HG02885 (cell line): ENCODE measurements at regions not wholly inside any gene's neighbourhood (a gene's known extent, or its start where the extent isn't known, plus 50 kb on each side); places are given as distances from the start of the nearest gene placed in this dataset.

Experiments
- ATAC-seq: cut with Tn5 transposase; IDR thresholded peaks from one replicate; pipeline ENCODE4 v1.9.1; 2021; ENCODE audit warnings: mild to moderate bottlenecking; ENCODE audit not compliant: unreplicated experiment, poor library complexity

DNA sequence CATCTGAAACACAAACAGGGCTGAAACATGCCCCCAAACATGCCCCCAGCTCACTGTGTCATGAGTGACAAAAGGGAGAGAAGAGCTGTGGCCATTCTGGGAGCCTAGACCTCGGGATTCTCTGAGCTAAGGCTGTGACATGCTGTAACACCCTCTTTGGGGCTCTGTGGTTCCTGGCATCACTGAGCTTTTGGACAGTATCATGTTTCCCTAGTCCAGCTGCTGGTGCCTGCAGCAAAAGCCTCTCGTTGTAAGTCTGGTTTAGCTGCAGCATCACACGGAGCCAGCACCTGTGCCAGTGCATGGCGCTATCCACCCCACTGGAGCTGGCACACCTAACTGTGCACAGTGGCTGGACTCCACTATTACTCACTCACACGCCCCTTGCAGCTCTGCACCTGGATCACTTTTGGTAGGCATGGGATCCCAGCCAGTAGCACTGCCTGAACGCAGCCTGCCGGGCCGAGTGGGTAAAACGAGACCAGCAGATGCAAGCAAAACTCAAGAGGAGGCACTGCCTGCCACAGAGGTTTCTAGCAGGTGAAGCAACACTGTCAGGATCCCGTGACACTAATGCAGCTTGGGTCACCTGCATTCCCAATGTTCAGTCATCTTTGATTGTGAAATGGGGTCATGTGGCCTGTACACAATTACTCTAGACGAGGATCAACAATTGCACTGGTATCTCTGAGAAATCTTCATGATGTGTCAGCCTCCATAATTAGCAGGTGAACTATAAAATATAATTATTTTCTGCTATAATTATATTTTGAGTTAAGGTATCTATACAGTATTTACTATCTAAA, 547.2 kb downstream of the ZNF804A start:
- no peak for ATAC-seq

DNA sequence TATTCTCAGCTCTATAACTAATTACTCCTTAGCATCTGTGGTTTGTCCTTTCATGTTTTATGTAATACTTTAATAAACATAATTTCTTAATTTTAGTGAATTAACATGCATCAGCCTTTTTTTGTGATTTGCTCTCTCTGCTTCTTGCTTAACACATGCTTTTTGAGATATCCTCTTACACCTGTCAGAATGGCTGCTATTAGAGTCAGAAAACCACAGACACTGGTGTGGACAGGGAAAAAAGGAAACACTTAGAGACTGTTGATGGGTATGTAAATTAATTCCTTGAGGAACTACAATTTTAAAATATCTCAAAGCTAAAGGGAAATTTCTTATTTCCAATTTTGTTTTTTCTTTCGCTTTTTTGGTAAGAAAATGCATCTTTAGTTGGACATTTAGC, 549.0 kb downstream of the ZNF804A start:
- no peak for ATAC-seq

DNA sequence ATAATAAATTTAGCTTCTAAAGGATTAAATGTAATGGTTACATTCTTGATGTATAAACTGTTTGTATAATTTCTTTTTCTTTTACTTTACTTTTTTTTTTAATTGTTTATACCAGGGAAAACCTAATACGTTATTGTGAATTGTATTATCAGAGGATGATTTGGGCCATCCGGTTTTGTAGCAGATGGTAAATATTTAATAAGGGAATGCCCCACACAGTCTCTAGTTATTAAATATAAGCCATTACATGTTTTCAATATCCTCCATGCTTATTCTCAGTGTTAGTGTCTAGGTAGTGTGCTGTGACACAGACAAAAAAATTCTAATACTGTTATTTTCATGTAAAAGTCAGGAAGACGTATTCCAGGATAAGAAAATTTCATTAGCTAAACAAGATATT, 553.9 kb downstream of the ZNF804A start:
- ATAC-seq = no peak

DNA sequence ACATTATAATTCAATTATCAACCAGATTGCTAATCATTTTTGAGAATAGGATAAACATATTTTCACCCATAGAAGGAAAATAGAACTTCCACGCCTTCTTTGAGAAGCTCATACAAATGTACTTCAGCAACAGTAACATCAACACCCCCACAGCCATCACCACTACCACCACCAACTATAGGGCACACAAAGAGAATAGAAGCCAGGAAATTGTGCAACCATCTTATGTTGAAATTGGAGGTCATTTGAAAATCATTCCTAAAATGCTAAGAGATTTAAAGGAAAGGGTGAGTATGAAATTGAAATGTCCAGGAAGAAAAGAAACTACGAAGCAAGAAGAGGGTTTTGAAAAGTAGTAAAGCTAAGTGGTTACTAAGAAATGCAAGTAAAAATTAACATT, 563.4 kb downstream of the ZNF804A start:
- ATAC-seq = no peak

DNA sequence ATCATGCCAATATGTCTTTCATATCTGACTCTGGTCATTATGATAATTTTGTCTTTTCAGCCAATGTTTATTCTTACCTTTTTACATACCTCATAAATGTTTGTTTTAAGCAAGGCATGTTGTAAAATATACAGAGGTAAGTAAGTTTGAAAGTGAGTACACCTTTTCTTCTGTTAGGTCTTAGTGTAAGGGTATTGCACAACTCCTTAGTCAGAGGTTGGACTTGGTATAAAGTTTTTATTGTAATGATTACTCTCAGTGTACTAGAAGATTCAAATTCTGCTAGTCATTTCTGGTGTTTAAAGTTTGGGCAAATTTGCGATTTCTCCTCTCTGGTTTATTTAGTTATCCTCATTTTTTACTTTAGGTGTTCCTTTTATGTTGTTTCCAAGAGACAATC, 564.3 kb upstream of the FSIP2 start:
- no peak for ATAC-seq

DNA sequence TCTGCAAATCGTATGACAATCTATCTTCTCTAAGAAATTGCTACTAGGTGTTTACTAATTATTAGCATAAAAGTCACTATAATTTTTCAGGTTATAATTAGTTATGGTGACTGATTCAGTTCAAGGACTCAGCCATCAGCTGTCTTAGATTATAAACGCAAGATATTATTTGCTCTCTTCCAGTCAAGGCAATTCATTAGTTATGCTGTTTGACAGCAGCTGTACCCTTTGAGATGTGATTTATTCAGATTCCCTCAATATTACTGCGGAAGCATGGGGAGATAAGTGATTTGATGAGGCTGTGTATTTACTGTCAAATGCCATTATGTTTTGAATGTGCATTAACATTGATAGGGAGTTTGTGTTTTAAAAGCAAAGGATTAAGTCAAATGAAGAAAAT, 558.9 kb upstream of the FSIP2 start:
- ATAC-seq = no peak

DNA sequence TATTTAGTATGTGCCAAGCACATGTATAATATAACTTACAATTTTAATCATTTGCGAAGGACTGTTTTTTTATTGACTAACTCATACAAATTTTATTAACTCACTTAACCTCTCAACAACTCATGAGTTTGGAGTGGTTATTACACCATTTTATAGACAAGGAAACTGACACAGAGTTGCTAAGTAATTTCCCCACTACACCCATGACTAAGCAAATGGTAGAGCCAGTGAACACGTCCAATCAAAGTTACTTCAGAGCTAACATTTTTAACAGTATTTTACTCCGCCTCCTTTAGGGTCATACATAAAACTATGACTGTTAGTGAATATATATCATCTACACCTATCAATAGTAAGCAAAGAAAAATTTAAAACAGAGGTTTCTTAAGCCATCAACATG, 556.7 kb upstream of the FSIP2 start:
- ATAC-seq = no peak

DNA sequence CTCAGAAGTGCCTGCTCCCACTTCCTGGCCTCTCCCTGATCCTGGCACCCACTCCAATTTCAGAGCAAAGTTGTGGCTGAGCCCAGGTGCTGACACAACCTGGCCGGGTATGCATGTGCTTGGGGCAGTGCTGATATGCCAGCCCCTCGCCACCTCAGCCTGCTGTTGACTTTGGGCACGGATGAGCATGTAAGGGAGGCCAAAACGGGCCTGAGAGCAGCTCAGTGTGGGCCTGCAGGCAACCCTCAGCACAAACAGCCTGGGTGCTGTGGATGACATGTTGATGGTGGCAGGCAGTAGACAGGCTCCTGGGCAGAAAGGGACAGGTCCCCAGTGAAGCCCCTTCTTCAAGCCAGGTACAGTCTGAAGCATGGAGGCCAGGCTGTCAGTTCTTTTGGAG, 553.6 kb upstream of the FSIP2 start:
- ATAC-seq = no peak

DNA sequence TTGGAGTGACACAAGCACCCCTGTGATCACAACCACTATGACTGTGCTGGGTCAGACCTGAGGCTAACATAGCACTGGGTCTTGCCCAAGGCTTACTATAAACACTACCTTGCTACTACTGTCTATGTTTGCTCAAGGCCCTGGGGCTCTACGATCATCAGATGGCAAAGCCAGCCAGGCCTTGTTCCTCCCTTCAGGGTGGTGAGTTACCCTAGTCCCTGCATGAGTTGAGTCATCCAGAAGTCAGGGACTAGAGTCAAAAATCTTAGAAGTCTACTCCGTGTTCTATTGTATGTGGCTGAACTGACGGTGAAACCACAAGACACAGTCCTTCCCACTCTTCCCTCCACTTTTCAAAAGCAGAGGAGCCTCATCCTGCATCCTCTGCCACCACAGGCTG, 551.2 kb upstream of the FSIP2 start:
- no peak for ATAC-seq

DNA sequence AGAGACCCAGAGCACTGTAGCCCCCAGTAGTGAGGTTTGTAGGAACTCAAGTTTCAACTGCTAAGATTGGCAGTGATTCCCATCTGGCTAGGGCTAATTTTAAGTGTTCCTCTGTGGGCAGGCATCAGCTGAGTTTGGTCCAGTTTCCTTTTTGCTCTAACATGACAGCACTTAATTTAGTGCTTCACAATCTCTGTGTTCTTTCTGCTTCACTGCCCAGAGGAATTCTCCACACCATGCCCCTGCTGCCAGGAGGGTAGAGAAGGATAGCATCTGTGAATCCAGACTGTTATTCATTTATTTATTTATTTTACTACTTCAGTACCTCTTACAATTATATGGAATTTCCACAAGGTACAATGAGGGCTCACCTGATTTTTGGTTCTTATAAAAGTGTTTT, 549.9 kb upstream of the FSIP2 start:
- ATAC-seq = no peak

DNA sequence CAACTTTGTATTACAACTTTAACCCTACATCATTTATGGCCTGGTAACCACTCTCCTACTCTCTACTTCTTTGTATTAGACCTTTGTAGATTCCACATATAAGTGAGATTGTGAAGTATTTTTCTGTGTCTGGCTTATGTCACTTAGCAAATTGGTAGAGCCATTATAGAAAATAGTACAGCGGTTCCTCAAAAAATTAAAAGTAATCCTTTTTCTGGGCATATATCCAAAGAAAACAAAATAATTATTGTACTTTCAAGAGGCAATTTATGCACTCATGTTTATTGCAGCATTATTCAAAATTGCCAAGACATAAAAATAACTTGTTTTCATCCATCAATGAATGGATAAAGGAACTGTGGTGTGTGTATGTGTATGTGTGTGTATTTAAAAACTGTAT, 537.5 kb upstream of the FSIP2 start:
- ATAC-seq = no peak

DNA sequence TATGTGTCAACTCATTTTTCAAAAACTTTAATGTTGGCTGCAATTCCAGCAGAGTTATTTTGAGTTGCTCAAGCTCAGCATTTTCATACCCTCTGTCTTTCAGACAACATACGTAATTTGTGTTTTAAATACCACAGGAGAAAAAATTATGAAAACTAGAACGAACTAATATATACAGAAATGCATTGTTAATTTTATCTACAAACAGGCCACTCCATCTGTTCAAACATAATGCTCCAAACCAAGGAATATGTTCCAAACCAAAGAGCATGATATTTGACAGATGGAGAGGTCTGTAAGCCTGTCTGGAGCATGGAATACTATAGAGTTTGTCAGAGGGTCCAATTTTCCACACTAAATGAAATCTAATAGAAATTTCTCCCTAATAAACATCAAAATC, 536.2 kb upstream of the FSIP2 start:
- ATAC-seq = no peak

DNA sequence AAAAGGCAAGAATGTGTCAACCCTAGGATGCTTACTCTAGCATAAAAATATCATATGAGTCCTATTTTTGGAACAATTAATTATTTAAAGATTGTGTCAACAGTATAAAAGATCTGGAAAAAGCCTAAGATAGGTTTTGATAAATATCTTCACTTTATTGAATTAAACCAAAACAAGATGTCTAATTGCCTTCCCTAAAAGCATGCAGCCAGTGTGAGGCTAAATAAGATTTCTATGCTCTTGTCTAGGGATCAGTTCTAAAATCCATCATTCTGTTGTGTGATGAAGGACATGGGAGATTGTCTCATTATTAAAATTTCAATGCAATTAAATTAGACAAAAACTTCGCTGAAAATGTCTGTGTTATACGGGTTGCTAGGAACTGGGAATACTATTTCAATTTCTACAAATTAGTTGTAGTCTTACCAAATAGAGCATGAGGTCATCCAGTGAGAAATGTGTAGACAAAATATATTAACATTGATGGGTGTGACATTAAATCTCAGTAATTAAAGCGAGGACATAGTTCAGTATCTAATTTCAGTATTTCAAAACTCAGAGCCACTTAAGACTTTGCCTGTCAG, 535.6 kb upstream of the FSIP2 start:
- ATAC-seq = no peak

DNA sequence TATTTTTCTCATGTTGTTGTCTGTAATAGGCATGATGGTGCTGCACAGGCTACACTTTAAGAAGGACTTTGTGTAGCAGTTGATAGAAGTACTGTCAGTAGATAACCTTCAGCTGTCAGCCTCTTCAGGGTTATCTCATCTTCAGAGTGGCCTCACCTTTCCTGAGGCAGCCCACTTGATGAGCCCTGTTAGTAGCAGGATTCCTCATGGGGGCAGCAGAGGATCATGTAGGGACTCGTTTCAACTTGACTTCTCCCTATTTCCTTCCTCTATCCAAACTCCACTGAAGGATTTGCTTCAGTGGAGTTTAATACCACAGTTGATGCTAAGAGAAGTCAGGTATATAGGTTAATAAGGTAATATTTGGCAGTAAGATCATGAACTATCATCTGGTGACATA, 530.3 kb upstream of the FSIP2 start:
- no peak for ATAC-seq

DNA sequence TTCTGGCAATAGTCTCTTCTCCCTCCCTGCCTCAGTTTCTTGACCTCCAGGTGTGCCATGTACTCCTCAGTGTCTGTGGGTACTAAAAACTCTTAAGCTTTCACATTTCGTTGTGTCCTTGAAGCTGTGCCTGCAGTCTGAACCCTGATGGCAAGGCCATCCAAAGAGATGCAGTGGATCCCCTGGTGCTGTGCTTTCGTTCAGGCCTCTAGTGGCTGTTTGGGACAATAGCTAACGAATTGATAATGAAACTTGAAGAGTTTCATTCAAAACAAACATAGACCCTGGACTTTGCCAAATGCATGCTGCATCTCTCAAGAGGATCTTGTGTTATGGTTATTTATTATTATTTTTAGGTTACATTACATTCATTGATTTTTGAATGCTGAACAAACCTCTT, 523.1 kb upstream of the FSIP2 start:
- ATAC-seq = no peak

DNA sequence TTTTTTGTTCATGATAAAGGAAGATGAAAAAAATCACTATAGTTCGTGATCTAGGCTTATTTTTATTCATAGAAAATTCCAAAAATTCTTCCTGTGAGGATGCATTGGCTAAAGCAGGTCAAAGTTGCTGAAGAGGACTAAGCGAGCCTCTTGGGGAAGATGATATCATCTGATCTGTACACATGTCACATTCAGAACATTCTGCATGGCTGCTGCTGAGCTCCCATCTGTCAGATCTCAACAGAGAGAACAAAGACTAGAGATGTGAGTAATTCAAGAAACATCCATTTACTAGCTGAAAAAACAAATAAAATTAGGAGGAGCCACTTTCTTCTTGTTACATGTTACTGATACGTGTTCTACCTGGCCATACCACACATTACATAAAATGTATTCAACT, 518.6 kb upstream of the FSIP2 start:
- ATAC-seq = no peak

DNA sequence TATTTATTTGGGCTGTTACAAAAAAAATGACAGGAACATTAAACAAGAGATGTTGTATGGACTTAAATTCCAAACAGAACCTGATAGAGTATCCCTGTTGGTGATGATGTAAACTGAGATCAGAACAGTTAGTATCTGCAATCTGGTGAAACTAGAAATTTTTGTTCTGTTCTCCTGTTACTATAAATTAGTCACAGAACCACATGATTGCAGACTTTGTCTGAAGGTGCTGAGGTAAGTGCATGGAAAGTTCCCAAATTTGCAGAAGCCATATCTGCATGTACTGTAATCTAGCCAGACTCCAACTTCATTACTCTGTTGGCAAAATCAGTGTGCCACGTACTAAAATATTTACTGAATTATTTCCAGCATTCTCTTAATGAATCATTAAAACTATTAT, 516.3 kb upstream of the FSIP2 start:
- no peak for ATAC-seq

DNA sequence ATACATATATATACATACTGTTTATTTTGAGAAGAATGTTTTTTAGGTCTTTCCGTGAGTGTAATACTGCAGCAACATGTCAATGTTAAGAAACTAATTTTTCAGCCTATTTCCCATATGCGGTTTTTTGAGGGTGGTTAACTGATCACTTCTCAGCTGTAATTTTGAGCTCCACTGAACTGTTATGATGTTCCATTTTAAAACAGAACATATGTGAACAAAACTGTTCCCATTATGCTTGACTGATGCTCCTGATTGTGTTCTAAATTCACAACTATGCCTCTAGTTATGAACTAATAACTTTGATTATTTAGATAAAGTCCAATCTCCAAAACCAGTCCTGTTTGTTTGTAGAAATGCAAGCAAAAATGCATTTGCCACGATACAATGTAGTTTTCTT, 511.2 kb upstream of the FSIP2 start:
- no peak for ATAC-seq

DNA sequence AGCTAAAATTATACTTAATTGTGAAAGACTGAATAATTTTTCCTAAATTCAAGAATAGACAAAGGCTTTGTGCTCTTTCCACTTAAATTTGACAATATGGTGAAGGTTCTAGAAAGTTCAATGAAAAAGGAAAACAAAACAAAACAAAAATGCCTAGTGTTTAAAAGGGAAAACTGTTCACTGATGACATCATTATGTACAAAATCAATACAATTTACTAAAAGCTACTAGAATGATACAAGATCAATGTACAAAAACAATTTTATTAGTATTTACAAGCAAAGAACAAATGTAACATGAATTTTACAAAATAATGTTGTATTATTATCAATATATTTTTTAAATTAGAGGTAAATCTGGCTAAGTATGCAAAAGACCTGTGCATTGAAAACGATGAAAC, 499.1 kb upstream of the FSIP2 start:
- no peak for ATAC-seq

DNA sequence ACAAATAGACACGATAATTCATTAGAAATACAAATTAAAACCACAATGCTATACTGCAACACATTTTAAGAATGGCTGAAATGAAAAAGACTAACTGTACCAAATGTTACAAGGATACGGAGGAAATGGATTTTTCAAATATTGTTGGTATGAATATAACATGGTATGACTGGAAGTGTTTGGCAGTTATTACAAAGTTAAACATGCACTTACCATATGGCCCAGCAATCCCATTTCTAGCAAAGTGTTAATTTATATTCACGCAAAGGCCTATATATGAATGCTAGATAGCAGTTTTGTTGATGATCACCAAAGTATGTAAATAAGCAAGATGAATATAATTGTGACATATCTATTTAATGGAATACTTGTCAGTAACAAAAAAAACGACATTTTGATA, 497.8 kb upstream of the FSIP2 start:
- ATAC-seq = no peak

DNA sequence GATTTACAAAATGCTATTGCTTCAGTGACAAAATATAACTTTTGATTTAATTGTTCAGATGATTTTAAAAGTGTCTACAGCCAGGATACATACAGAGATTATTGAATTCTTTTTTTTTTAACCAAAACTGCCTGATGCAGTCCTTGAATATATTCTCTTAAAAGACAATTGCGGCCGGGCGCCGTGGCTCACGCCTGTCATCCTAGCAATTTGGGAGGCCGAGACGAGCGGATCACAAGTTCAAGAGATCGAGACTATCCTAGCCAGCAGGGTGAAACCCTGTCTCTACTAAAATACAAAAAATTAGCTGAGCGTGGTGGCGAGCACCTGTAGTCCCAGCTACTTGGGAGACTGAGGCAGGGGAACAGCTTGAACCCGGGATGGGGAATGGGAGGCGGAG, 497.0 kb upstream of the FSIP2 start:
- ATAC-seq = no peak

DNA sequence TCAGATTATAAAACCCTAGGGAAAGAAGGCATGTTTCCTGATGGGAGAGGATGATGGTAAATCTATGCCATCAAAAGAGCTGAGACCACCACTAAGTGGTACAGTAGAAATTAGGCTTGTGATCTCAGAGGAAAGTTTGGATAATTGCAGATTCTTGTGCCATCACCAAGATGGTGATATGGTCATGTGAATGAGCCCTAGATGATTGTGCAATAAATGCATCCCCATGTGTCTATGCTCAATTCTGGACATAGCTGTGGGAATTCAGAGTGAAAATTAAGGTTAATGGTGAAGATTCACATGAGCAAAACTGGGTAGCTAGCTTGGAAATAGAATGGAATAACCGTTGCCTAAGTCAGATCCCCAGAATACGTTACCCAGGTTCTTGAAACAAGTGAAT, 496.1 kb upstream of the FSIP2 start:
- no peak for ATAC-seq
